SK-N-MC (cell line): ENCODE measurements at regions not wholly inside any gene's neighbourhood (a gene's known extent, or its start where the extent isn't known, plus 50 kb on each side); places are given as distances from the start of the nearest gene placed in this dataset.

Experiments
- DNase-seq: peaks from one replicate; pipeline ENCODE4 v3.0.0-alpha.2; 2011; ENCODE audit warnings: low read depth, low spot score
- H3K27ac ChIP-seq: fragments of 200-600 bp; sonication (generic); 2 replicates; pipeline ENCODE4 v1.5.1; 2016; ENCODE audit warnings: mixed run types
- H3K36me3 ChIP-seq: fragments of 200-600 bp; sonication (generic); 2 replicates; pipeline ENCODE4 v1.6.1; 2017; ENCODE audit warnings: antibody characterized with exemption, low read length, mixed read lengths; ENCODE audit not compliant: insufficient read depth
- H3K4me3 ChIP-seq: fragments of 200-600 bp; sonication (generic); 2 replicates; pipeline ENCODE4 v1.5.1; 2016
- H3K9ac ChIP-seq: fragments of 200-600 bp; sonication (generic); 2 replicates; pipeline ENCODE4 v1.8.0; 2017; ENCODE audit warnings: mixed run types, mixed read lengths; ENCODE audit not compliant: insufficient read length
- H3K9me3 ChIP-seq: fragments of 200-600 bp; sonication (generic); 2 replicates; pipeline ENCODE4 v1.6.1; 2017; ENCODE audit warnings: low read depth, mild to moderate bottlenecking, antibody characterized with exemption, low read length, moderate library complexity, mixed read lengths
- EZH2 ChIP-seq: fragments of 200-600 bp; sonication (generic); IDR thresholded peaks from one replicate; pipeline ENCODE4 v1.6.1; 2017; ENCODE audit warnings: antibody characterized with exemption
- FOXP2 ChIP-seq: optimal IDR thresholded peaks from 2 replicates; pipeline ENCODE3; 2011; ENCODE audit warnings: mild to moderate bottlenecking, moderate library complexity; ENCODE audit not compliant: insufficient read depth; ENCODE audit errors: extremely low read length, control extremely low read depth
- POLR2AphosphoS5 ChIP-seq: IDR thresholded peaks from 2 replicates; pipeline ENCODE4 v1.6.1; 2012; ENCODE audit warnings: mild to moderate bottlenecking, low read depth, low read length, borderline replicate concordance

DNA sequence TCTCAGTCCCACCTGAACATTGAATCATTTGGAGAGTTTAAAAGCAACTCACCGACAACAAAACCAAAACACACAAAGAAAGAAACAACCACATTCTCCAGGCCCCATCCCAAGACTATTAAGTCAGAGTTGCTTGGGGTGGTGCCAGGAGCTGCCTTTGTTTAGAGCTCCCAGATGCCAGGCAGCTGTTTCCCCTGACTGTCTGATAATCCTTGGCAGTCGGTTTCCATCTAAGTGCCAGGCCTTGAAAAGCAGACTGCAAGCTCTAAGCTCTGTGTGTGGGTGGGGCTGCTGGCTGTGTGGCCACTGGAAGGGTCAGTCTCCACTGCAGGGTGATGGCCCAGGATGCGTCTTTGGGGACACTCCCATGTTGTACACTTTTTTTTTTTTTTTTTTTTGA is 255.3 kb upstream of the AGAP1 start:
- Histone ChIP-seq H3K9ac (no peak overlapping the region), H3K9me3 (no peaks in the 10 kb centered on the region), H3K4me3 (no peak overlapping the region), H3K36me3 (no peaks in the 10 kb centered on the region), H3K27ac (no peak overlapping the region)
- TF ChIP-seq POLR2AphosphoS5 (no peak), FOXP2 (peak; percentile 15)
- no peak for DNase-seq

GRCh38 chr2:235240574-235240973 is 253.3 kb upstream of the AGAP1 start:
- TF ChIP-seq FOXP2 (no peak), EZH2 (no peak), POLR2AphosphoS5 (no peak)
- Histone ChIP-seq H3K9ac (no peak overlapping the region), H3K4me3 (no peak overlapping the region), H3K36me3 (no peaks in the 10 kb centered on the region), H3K9me3 (no peaks in the 10 kb centered on the region), H3K27ac (no peak overlapping the region)
- no peak for DNase-seq

DNA sequence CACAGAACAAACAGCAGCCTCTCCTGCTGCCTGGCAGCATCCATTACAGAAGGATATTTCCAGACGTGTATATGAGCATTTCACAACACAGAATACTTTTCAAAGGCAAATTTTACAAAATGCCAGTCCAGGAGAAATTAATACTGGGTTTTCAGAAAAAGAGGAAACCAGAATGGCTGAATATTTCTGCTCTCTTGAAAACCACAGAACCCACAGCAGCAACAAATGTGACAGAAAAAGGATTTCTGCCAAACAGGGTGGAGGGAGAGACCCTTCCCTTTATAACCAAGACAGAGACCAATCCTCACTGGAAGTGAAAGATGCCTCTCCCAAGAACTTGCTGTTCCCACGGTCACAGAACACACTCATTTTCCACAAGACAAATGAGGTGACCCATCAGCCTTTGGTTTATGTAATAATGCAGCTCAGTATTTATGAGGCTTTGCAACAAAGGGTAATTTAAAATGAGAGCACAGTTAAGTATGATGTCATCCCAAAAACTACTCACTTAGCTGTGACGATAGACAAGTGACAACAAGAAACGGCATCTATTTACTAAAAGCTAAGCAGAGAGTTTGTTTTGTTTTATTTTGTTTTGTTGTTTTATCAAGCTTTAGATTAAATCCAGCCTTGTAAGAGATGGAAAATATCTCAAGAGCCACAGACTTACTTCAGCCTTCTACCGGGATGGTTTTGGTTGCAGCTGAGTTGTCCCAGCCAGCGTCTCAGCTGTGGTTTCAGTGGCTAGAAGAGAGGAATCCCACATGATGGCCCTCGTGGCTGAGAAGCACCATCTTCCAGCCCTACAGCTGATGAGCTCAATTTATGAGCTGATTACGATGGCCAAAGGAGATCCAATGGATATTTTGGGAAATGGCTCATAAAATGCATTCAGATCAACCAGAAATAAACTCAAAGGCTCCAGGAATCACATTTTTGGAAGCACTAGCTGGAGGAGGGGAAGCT is 249.3 kb upstream of the AGAP1 start:
- Histone ChIP-seq H3K36me3 (no peaks in the 10 kb centered on the region), H3K9me3 (no peaks in the 10 kb centered on the region), H3K4me3 (no peak overlapping the region), H3K27ac (no peak overlapping the region), H3K9ac (no peak overlapping the region)
- no peak for DNase-seq
- TF ChIP-seq FOXP2 (no peak), EZH2 (no peak), POLR2AphosphoS5 (no peak)

DNA sequence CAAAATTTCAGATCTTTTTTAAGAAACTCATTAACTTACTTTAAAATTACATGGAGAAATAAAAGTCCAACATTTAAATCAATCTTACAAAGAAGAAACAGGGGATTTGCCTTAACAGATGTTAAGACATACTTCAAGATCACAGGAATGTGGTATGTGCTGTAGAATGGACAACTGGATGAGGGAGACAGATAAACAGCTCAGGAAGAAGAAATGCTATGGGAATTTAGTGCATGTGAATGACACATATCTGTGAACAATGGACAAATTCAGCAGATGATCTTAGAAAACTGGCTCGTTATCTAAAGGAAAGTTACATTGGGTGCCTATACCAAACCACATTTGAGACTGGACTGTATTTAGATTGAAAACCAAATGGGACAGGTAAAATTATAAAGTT is 246.8 kb upstream of the AGAP1 start:
- Histone ChIP-seq H3K4me3 (no peak overlapping the region), H3K27ac (no peak overlapping the region), H3K9me3 (peaks cover 2% of the 10 kb centered on the region; the same call in 1 of the 2 replicates), H3K9ac (no peak overlapping the region), H3K36me3 (no peaks in the 10 kb centered on the region)
- no peak for TF ChIP-seq FOXP2
- no peak for DNase-seq

GRCh38 chr2:235255693-235256092 is 238.2 kb upstream of the AGAP1 start:
- no peak for DNase-seq
- H3K9ac ChIP-seq = no peak overlapping the region
- H3K36me3 ChIP-seq = no peaks in the 10 kb centered on the region
- H3K27ac ChIP-seq = no peak overlapping the region
- TF ChIP-seq POLR2AphosphoS5 (no peak), FOXP2 (no peak), EZH2 (no peak)
- no peaks in the 10 kb centered on the region for H3K9me3 ChIP-seq
- no peak overlapping the region for H3K4me3 ChIP-seq

- H3K27ac ChIP-seq = no peak overlapping the region
- no peaks in the 10 kb centered on the region for H3K9me3 ChIP-seq
- H3K9ac ChIP-seq = no peak overlapping the region
- TF ChIP-seq FOXP2 (no peak), POLR2AphosphoS5 (no peak), EZH2 (no peak)
- H3K4me3 ChIP-seq = no peak overlapping the region
- DNase-seq = no peak
- no peaks in the 10 kb centered on the region for H3K36me3 ChIP-seq
Observed at GRCh38 chr2:235257590-235257989, 236.3 kb upstream of the AGAP1 start.

DNA sequence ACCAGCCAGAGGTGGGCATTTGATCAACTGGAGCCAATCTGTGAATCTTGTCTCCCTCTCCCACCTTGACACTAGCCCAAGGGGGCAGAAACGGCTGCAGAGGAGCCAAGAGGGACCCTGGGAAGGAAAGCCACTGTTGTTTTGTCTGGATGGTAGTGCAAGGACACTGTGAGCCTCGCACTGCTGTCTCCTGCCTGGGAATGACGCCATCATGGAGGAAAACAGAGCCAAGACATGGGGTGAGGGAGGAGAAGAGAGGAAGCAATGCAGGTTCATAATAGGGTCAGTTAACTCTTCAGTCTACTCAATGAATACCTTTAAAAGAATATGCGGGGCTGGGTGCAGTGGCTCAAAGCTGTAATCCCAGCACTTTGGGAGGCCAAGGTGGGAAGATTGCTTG is 231.1 kb upstream of the AGAP1 start:
- TF ChIP-seq EZH2 (no peak), POLR2AphosphoS5 (no peak), FOXP2 (no peak)
- no peaks in the 10 kb centered on the region for H3K9me3 ChIP-seq
- H3K4me3 ChIP-seq = no peak overlapping the region
- no peak for DNase-seq
- no peak overlapping the region for H3K27ac ChIP-seq
- H3K9ac ChIP-seq = no peak overlapping the region
- H3K36me3 ChIP-seq = no peaks in the 10 kb centered on the region

DNA sequence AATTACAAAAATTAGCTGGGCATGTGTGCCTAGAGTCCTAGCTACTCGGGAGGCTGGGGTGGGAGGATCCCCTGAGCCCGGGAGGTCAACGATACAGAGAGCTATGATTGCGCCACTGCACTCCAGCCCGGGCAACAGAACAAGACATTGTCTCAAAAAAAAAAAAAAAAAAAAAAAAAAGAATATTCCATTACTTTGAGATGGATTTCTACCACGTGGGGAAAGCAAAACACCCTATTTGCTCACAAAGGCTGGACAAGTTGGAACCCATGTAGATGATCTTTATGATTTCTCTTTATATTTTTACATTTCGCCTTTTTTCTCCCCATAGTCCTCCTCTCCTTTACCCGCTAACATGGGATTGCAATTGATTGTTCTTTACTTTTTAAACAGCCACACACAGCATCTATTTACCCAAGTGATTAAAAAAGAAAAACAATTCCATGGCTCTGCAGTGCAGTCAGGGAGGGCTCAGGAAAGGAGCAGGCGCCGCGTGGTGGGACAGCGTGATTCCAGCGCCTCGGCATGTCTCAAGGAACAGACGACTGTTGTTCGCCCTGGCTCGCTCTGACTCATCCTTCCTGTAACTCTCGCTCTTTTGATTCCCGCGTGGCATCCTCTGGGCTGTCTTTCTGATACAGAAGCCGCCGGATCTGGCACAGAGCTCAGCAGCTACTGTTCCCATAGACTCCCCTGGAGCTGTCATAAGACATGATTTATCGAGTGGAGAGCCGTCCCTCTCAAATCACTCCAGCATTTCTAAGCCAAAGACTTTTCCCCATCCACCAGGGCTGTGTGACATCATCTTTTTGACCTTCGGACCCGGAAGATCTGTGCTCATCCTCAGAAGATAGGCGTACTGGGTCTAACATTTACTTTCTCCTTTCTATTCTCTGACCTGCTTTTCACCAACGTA is 230.4 kb upstream of the AGAP1 start:
- Histone ChIP-seq H3K9me3 (no peaks in the 10 kb centered on the region), H3K36me3 (no peaks in the 10 kb centered on the region), H3K4me3 (peak overlapping the region; percentile 67), H3K9ac (peak overlapping the region; percentile 43), H3K27ac (peak overlapping the region; percentile 64; the same call in 1 of the 2 replicates)
- TF ChIP-seq EZH2 (no peak), POLR2AphosphoS5 (no peak), FOXP2 (no peak)
- DNase-seq = no peak
